ENCODE measurements at regions not wholly inside any gene's neighbourhood (a gene's known extent, or its start where the extent isn't known, plus 50 kb on each side); places are given as distances from the start of the nearest gene placed in this dataset.

DNA sequence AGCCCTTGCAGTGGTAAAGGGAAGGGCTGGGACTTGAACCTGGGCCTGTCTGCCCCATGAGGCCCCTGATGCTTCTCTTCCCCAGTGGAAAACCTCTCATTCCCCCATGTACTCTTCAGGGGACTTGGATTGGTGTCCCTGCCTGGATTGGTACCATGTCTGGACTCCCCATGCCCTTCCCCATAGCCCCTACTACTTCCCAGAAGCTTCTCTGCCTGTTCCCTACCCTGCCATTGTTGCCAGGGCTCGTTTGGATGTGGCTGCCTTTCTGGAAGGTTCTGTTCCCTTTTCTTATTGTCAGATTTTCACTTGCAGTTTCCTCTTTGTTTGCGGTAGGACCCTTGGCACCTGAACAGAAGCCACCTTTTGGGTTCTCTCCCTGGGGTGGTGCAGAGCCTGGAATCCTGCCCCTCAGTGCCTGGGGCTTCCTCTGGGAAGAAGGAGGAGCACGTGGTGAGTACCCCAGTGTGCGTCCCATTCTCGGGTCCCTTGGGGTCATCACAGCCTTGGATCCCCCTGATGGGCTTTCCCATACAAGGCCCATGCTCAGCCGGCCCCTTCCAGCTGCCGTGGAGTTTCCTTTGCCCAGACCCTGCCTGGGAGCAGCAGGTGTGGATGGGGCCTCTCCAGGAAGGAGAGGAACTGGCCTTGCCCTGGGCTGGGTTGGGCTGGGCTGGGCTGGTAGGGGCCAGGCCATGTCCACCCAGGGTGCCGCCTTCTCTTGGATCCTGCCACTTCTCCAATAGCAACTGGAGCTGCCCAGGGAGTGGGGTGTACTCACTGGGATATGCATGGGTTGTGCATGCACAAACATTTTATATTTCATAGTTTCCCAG lies 281.1 kb downstream of the PTPRU start:
- TF ChIP-seq CTCF (IDR thresholded peaks at IDR 0.05) (no peak), POLR2A (IDR thresholded peaks at IDR 0.05) (no peak), EP300 (IDR thresholded peaks at IDR 0.05) (no peak)

Data from ovary (tissue), 3 donors.